ENCODE measurements at regions not wholly inside any gene's neighbourhood (a gene's known extent, or its start where the extent isn't known, plus 50 kb on each side); places are given as distances from the start of the nearest gene placed in this dataset.
"Not testable (repeated sequence)": the region's sequence is repeated elsewhere in the genome, so short reads cannot be mapped to it uniquely, and the experiment has no call there.

DNA sequence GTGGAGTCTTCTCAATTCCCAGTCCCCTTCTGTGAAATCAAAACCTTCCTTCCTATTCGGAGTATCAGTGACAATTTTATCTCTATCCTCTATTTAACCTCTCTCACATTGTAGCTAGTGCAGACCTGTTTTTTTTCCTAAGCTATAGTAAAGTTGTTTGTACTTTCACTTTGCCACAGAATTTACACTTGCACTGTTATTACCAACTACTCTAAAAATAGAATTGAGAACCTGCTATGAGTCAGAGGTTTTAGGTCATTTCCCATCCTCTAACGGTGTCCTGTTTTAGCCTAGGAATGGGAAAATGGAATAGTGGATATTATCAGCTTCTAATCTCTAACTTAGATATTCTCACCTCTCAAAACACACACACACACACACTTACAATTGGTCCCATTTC, 862.7 kb downstream of the NCAM2 start:
- DNase-seq: peak; percentile 21

DNA sequence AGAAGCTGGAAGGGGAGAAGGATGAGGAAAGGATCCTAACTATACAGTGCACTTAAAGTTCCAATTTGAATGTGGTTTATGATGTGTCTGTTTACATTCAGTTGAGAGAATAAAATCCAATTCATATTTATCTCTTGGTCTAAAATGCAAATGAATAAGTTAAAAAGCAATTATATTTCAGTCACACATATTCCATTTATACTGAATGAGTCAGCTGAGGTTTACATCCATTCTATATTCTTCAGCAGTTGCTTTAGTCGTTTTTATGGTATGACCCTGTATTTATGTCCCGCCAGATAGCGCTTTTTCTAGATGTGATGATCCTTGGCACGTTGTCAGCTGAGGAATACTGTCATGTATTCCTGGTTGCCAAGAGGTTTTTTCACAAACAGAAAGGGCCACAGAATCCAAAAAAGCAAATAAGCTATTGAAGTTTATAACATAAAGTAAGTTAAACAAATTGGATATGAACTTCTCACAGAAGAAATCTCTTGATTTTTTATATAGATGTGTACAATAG, 866.2 kb downstream of the NCAM2 start:
- DNase-seq: peak; percentile 25

DNA sequence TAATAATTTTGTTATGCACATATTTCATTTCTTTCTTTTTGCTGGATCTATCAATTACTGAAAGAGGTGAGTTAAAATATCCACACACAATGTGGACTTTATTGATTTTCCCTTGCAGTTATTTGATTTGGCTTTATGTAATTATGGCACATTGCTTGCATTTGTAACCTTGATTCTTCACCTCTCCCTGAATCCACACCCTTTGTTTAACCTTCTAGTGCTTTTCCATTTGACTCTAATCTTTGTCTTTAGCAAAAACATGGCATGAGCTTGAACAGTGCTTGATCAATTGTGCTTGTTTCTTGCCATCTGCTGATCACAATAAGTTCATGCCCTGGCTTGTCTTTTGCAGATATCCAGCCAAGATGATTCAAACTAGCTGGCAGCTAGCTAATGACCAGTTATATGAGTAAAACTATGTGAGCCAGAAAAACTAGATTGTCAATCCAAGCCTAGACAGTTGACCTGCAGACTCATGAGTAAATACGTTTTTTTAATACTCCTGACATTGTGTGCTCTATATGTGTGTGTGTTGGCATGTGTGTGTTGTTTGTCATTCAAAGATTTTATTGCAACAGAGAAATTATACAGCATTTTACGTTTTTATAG, 899.2 kb downstream of the NCAM2 start:
- peak; percentile 84 for DNase-seq

DNA sequence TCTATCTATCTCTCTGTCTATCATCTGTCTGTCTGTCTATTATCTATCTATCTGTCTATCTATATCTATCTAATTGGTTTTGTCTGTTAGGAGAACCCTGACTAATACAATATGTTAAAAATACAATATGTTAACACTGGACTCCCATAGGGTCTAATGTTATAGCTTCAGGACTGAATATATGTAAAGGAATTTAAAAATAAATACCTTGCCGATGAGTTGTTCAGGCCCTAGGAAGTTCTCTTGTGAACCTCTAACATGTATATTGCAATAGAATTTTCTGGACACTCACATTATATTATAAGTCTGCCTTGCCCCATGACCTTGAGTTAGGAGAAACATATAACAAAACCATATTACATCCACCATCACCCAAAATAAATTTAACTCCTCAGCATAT, 900.6 kb downstream of the NCAM2 start:
- no peak for DNase-seq

DNA sequence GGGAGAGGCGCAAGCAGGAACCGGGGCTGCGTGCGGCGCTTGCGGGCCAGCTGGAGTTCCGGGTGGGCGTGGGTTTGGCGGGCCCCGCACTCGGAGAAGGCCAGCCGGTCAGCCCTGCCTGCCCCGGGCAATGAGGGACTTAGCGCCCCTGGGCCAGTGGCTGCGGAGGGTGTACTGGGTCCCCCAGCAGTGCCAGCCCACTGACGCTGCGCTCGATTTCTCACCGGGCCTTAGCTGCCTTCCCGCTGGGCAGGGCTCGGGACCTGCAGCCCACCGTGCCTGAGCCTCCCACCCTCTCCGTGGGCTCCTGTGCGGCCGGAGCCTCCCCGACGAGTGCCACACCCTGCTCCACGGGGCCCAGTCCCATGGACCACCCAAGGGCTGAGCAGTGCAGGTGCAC, 904.2 kb downstream of the NCAM2 start:
- DNase-seq: not testable (repeated sequence)

DNA sequence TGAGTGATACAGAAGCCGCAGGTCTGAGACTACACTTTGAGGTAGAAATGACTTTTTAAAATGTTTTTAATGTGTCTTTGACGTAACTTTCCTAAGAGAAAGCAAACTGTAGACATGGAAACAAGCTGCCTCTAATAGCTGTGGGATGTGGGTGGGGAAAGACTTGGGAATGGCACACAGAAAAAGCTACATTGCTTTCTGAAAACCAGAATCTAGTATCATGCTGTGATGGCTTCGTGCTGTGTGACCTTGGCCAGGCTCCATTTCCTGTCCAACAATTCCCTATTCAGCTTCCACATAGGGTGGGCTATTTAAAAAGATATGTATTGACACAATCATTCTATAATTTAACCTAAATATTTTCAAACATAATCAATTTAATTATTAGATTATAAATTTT, 909.1 kb downstream of the NCAM2 start:
- peak; percentile 65 for DNase-seq

DNA sequence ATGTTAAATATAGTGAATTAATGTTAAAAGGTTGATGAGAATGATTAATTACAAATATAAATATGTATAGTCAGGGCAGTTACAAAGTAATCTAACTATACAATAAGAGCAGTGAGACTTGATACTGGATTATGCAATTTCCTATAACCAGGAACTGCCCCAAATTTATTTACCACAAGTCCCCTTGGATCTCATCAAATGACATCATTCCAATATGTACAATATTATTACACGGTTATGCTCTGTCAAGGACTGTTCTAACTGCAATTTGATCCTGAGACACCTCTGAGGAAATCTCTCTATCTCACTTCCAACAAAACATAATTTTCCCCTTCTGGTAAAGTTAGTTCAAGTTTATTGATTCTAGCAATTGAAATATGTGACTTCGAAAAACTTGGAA, 917.6 kb downstream of the NCAM2 start:
- DNase-seq: peak; percentile 53

DNA sequence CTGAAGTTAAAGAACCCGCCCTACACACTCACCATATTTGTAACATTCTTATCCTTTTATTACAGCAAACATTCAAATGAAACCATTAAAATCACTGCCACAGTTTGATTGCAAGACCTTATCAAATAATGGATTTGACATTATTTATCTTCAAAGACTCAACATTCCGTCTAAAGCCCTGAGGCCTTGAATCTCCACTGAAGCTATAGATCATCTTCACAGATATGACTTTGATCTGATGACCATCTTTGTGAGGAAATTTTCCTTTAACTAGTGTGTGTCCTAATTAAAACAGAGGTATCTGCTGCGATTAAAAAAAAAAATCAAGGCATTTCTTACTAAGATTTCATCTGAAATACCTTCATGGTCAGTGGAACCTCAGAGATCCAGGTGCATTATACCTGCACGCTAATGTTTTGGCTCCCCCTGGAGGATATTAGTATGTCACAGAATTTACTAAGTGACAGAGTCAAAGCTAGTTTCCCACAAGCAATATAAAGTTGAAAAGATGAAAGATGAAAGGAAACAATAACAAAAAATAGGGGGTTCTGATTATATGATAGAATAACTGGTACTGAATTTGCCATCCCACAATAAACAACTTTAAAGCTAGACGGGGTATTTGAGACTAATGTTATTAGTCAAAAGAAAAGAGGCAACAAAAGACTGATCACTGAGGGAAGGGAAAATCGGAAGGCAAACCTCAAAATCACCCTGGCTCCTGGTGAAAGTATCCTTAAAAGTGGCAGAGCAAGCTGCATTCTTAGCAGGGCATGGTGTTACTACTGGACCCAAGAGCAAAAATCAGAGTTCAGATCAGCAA, 923.4 kb downstream of the NCAM2 start:
- peak; percentile 81 for DNase-seq

DNA sequence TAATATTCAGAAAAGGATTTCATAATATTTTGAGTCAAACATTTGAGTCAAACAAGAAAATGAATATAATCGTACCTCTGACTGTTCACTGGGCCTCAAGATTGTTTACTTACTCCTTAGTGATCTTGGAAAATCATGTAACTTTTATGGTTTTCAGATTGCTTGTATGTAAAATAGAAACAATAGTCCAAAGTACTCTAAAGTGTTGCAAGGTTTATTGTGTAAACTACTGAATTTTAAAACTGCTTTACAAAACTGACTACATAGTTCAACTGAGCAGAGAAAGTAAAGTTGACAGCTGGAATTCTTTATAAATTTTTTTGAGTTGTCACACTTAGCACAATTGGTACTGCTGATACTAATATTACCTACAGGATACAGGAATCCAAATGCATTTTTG, 931.0 kb downstream of the NCAM2 start:
- DNase-seq: no peak

DNA sequence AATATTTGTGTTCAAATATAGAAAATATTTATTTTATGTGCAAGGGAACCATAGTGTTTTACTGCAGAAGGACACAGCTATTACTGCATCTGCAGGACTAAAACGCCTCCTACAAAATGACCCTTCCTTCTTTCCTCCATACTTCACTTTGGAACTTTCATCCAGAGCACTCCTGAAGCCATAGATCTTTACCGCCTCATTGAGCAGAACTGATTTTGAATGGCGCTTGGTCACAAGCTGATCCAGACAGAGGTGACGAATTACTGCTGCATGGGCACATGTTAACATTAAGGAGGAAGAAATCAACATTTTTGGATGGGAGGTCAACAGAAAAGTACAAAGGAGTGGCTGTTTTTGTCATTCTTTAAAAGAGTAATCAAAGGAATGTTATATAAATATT, 931.6 kb downstream of the NCAM2 start:
- DNase-seq: no peak

DNA sequence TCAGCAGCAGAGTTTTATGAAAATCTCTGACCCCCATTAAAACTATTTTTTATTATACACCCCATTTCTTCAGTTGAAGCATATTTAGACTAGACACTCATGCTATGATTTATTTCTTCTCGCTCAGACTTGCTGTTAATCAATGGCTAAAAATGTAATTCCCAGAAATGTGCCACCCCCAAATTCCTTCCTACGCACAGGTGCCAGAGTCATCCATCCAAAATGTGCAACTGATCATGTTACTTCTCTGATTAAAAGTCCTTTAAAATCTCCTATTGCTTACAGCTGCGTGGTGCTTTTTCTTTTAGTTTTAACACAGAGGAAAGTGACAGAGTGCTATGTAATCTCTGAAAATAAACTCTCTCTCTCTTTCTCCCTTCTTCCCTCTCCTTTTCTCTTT, 954.4 kb downstream of the NCAM2 start:
- DNase-seq: no peak

DNA sequence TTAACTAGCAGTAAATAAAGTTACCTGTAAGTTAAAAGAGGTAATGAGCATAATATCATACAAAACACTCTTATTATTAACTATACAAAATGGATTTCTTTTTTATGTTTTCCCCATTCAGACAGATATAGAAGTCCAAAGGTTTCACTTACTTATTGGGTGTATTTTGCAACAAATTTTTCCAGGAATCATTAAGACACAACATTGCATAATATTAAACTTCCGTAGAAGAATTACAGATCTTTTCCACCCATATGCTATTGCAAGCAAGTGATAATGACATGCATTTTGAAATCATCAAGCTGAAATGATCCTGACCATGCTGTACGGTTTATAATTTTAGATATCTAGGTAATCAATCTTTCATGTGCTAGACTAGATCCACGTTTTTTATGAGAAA, 957.0 kb downstream of the NCAM2 start:
- DNase-seq: no peak

DNA sequence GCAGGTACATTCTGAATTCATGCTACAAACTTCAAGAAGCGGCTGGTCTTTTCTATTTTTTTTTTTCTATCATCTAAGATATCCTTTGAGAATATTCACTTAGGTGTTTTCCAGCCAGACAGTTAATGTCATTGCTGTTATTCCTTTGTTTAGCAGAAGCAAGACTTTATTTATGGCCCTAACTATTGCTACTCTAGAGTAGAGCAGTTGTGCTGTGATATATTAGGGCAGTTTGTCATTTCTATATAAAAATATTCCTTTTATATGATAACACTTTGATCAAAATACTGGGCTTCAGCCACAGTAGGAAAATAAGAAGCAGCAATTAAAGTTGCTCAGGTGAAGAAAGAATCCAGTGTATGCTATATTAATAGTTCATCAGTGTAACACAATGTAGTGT, 959.3 kb downstream of the NCAM2 start:
- no peak for DNase-seq

DNA sequence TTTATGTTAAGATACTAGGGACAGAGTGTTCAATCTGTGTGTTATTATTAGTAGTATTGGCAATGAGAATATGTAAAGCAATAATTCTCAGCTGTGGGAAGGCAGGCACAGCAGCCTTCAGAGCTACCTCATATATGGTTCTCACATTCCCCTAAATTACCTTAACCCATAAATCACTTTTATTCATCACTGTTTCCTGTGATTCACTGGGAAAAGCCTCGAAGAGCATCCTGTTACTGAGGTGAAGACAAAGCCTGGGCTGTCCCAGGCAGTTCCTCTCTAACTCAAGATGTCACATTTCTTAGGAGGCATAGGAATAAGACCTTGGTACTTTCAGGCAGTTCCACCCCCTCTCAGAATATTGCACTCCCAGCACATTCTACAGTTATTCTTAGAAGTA, 965.7 kb downstream of the NCAM2 start:
- DNase-seq: no peak

DNA sequence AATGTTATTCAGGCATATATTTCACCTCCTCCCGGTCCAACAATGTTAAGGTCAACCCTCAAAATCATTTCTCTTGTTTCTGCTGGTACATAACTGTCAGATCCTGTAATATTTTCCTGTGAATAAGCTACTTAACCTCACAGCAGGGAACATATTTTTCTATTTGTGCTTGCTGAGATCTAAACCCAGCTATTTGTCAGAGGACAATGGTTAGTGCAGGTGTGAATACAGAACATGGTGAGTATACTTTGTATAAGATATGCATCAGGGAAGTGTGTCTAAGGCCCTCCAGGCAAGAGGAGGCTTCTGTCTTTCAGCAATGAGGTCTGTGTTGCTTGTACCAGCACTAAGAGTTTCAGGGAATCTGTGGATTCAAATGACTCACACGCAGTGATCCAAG, 970.6 kb downstream of the NCAM2 start:
- peak; percentile 98 for DNase-seq

DNA sequence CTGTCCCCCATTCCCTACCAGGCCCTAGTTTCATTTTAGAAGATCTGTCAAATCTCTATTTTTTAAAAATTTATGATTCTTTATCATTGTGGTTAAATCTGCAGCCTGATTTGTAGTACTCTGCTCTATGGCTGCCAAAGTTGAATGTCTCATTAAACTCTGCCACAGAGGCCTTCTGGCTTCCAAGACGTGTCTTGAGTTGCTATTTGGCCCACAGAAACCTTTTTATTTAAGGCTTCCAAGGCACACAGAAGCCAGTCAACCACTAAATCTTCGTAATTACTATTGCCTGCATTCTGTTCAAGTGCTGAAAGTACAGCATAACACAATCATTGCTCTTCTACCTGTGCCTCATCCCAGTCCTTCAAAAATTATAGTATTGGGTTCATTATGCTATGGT, 971.0 kb downstream of the NCAM2 start:
- no peak for DNase-seq

DNA sequence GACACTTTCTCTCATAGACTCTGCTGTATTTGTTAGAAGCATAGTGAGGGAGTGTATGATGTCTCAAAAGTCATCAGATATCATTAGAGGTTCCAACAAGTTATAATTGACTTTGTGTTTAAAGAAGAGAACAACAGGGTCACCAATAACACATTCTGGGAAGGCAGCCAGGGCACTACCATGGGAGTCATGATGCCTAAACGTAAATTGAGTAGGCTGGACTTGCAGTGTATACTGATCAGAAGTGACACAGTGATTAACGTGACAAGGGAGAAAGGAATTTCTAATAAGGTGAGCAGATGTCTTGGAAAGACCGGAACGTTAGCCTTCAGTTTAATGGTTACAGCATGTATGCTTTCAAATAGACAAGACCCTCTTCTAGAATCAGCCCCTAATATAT, 973.2 kb downstream of the NCAM2 start:
- DNase-seq: peak; percentile 98

DNA sequence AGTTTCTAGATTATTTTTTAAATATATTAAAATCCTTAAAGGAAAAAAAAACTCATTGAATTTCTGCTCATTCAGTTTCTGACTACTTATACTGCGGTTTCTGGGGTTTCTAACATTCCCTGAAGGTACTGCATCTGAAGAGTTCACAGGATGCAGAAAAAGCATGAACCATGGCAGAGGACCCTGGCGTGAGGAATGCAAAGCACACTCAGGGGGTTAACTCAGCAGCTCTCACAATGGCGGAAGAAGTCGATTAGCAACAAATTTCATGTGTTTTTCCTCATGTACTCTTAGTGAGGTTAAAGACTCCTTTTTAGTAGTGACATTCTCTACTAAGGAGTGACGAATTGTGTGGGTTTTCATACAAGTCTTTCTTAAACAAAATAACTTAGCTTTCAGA, 975.6 kb downstream of the NCAM2 start:
- DNase-seq: peak; percentile 11

DNA sequence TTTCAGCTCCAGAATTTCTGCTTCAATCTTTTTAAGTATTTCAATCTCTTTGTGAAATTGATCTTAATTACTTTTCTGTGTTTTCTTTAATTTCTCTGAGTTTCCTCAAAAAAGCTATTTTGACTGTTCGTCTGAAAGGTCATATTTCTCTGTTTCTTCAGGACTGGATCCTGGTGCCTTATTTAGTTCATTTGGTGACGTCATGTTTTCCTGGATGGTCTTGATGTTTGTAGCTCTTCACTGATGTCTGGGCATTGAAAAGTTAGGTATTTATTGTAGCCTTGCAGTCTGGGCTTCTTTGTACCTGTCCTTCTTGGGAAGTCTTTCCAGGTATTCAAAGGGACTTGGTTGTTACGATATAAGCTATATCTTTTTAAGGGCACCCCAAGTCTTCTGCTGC, 998.7 kb downstream of the NCAM2 start:
- no peak for DNase-seq

DNA sequence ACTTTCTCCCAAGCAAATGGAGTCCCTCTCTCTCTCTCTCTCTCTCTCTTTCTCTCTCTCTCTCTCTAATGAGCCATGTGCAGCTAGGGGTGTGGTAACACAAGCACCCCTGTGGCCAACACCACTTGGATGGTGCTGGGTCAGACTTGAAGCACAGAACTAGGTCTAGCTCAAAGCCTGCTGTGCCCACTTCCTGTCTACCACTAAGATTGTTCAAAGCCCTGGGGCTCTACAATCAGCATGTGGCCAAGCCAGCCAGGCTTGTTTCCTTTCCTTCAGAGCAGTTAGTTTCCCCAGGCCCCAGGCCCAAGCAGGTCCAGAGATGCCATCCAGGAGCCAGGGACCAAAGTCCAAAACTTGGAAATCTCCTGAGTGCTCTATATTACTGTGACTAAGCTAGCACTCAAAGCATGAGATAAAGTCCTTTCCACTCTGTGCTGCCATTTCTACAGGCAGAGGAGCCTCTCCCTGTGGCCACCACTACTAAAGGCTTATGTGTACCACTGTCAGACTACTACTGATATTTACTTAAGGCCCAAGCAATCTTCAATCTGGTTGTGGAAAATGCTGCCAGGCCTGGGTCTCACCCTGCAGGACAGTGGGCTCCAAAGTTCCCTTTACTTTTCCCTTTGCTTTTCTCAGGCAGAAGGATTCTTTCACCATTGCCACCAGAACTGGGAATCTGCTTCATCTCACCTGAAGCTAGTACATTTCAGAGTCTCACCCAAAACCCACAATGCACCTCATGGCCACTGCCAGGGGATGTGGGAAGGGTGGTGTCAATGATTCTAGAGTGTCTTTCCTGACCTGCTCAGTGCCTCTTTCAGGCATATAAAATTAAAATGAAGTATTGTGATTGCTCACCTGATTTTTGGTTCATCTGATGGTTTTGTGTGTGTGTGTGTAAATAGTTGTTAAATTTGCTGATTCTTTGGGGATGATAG, 999.5 kb downstream of the NCAM2 start:
- DNase-seq: peak; percentile 89

DNA sequence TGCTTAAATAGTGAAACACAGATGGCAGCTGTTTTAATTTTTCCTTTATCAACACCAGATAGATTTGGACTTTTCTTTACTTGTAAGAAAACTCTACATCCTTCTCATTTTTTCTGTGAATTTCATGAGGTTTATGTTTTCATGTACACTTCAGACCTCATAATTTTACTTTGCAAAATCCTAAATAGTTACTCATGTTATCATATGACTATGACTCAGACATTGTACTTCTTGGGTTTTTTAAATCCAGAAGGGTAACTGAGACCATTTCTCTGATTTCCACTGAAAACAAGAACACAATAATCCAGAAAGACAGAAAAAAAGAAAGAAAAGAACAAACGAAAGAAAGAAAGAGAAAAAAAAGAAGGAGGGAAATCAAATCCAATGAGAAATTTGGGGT, 1021.6 kb downstream of the NCAM2 start:
- DNase-seq: no peak

DNA sequence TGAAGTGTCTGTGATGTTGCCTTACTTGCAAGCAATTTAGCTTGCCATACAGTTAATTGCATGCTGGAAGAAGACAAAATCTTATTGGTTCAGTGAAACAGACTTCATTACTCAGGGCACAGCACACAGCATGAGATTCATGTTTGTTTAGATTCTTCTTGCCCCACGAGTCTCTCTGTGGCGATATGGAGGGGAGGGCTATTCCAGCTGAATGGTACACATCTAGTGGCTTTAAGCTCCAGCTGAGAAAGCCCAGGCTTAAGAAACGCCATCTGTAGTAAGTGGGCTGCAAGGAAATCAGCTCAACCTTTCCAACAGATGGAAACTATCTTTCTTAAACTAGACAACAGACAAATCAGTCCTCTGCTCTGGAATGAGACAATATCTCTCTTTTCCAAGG, 1022.0 kb downstream of the NCAM2 start:
- DNase-seq: peak; percentile 46

DNA sequence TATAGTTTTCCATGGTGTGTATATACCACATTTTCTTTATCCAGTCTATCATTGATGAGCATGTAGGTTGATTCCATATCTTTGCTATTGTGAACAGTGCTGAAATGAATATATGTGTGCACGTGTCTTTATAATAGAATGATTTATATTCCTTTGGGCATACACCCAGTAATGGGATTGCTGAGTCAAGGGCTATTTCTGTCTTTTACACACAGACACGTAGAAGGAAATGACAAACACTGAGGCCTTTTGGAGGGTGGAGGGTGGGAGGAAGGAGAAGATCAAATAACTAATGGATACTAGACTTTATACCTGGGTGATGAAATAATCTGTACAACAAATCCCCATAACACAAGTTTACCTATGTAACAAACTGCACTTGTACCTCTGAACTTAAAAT, 1025.7 kb downstream of the NCAM2 start:
- not testable (repeated sequence) for DNase-seq
